K562 (cell line): ENCODE measurements at regions not wholly inside any gene's neighbourhood (a gene's known extent, or its start where the extent isn't known, plus 50 kb on each side); places are given as distances from the start of the nearest gene placed in this dataset.

ENCODE experiments used
- ATAC-seq: fragments of 200-7000 bp; cut with Tn5 transposase; 3 replicates; pipeline ENCODE4 v1.9.1; 2020; ENCODE audit warnings: moderate library complexity
- BruUV-seq: library from RNA; stranded (reverse); fragments of 400-500 nt; replicated peaks from 2 replicates; lab custom pipeline; 2021; lab: Mats Ljungman, UMichigan
- CTCF ChIA-PET: fragments of 300-600 bp; formaldehyde crosslinking; extraction: SDS; loops from one replicate; lab custom pipeline; 2021; ENCODE audit warnings: low intra/inter-chr PET ratio; lab: Yijun Ruan, JAX
- POLR2A ChIA-PET: fragments of 300-600, 350-650 bp; sonication (Branson Sonifier 250); formaldehyde crosslinking; extraction: SDS; loops from one replicate; lab custom pipeline; 2021; ENCODE audit warnings: antibody characterized with exemption, inconsistent platforms; lab: Yijun Ruan, JAX
- DNase-seq, 4 experiments: peaks; one replicate each; pipeline versions ENCODE4 v3.0.0 to v3.0.0-alpha.2; 2011 to 2018; ENCODE audit warnings: low spot score in 3 of 4, mixed read lengths in 3 of 4; ENCODE audit errors: extremely low read depth in 1 of 4
- FAIRE-seq: peaks from 2 replicates; lab custom pipeline; 2011; peaks lifted over from hg19 to GRCh38; lab: Jason Lieb, UNC
- H2AFZ ChIP-seq: 2 replicates; pipeline ENCODE4 v1.6.0; 2011; ENCODE audit warnings: low read depth, low read length, control low read depth, inconsistent platforms
- H3K27ac ChIP-seq: fragments of 200-600 bp; 3 replicates; pipeline ENCODE4 v1.8.0; 2011; ENCODE audit warnings: low read depth, mild to moderate bottlenecking, control low read depth, inconsistent platforms, low read length, moderate library complexity, mixed read lengths; ENCODE audit errors: extremely low read depth
- H3K27me3 ChIP-seq, 2 experiments: fragments of 300-600 bp in 1 of 2; 2 replicates in 1 of 2; 3 replicates in 1 of 2; pipeline versions ENCODE4 v1.6.0 to v1.8.0; 2011; ENCODE audit warnings: inconsistent platforms in 2 of 2, low read length in 2 of 2, mild to moderate bottlenecking in 1 of 2, mixed read lengths in 1 of 2, moderate library complexity in 1 of 2; ENCODE audit not compliant: control insufficient read depth in 2 of 2, insufficient read depth in 2 of 2
- H3K36me3 ChIP-seq: fragments of 300-600 bp; 3 replicates; pipeline ENCODE4 v1.8.0; 2011; ENCODE audit warnings: mild to moderate bottlenecking, low read length, inconsistent platforms; ENCODE audit not compliant: control insufficient read depth, insufficient read depth
- H3K4me1 ChIP-seq, 2 experiments: fragments of 200-600 bp in 1 of 2; replicated peaks in 1 of 2; 2 replicates in 1 of 2; 3 replicates in 1 of 2; pipeline versions ENCODE4 v1.5.1 to v1.8.0; 2011; ENCODE audit warnings: inconsistent platforms in 2 of 2, low read length in 2 of 2, mild to moderate bottlenecking in 1 of 2, mixed read lengths in 1 of 2, moderate library complexity in 1 of 2; ENCODE audit not compliant: control insufficient read depth in 2 of 2, insufficient read depth in 2 of 2
- H3K4me2 ChIP-seq: 2 replicates; pipeline ENCODE4 v1.6.1; 2011; ENCODE audit warnings: low read length, control low read depth, inconsistent platforms, mixed read lengths; ENCODE audit not compliant: insufficient read depth
- H3K4me3 ChIP-seq: fragments of 200-600 bp; sonication (generic), shearing (Covaris generic); 2 replicates; pipeline ENCODE4 v1.5.1; 2016; ENCODE audit warnings: control low read depth, inconsistent platforms
- H3K79me2 ChIP-seq: fragments of 200-600 bp; 3 replicates; pipeline ENCODE4 v1.8.0; 2011; ENCODE audit warnings: low read length, inconsistent platforms; ENCODE audit not compliant: control insufficient read depth, insufficient read depth
- H3K9ac ChIP-seq, 2 experiments: 2 replicates each; pipeline versions ENCODE4 v1.6.0 to v1.6.1; 2011; ENCODE audit warnings: low read depth in 2 of 2, low read length in 2 of 2, control low read depth in 1 of 2, inconsistent platforms in 1 of 2, mild to moderate bottlenecking in 1 of 2, mixed read lengths in 1 of 2; ENCODE audit not compliant: insufficient read depth in 1 of 2
- H3K9me1 ChIP-seq: one replicate; pipeline ENCODE4 v1.6.0; 2011; ENCODE audit warnings: inconsistent platforms, mild to moderate bottlenecking, low read length, moderate library complexity; ENCODE audit not compliant: control insufficient read depth, insufficient read depth
- H3K9me3 ChIP-seq: replicated peaks from 2 replicates; pipeline ENCODE4 v1.5.1; 2011; ENCODE audit warnings: low read depth, low read length, inconsistent platforms; ENCODE audit not compliant: control insufficient read depth, insufficient read depth
- H4K20me1 ChIP-seq: replicated peaks from 2 replicates; pipeline ENCODE4 v1.6.1; 2011; ENCODE audit warnings: low read length, inconsistent platforms, mixed read lengths; ENCODE audit not compliant: control insufficient read depth, insufficient read depth
- CAMTA2 ChIP-seq: fragments of 250-450 bp; sonication (Bioruptor Pico); conservative IDR thresholded peaks from 2 replicates; pipeline ENCODE4 v1.5.1; 2022
- CREM ChIP-seq: IDR thresholded peaks from 2 replicates; pipeline ENCODE4 v1.6.1; 2014; ENCODE audit warnings: antibody characterized with exemption, low read depth
- GATAD2A ChIP-seq: fragments of 450-650 bp; IDR thresholded peaks from 2 replicates; pipeline ENCODE4 v1.6.1; 2017
- MAX ChIP-seq: sonication (generic); formaldehyde crosslinking; IDR thresholded peaks from 2 replicates; pipeline ENCODE4 v1.9.0; 2022; ENCODE audit warnings: mild to moderate bottlenecking, missing genetic modification reagents
- MCM7 ChIP-seq, 2 experiments: fragments of 450-650 bp; IDR thresholded peaks; 2 replicates each; pipeline ENCODE4 v1.6.1; 2016 to 2018
- MTA3 ChIP-seq: fragments of 450-650 bp; formaldehyde crosslinking; IDR thresholded peaks from 2 replicates; pipeline ENCODE4 v1.6.1; 2017; ENCODE audit warnings: mild to moderate bottlenecking, borderline replicate concordance
- NCOA1 ChIP-seq: fragments of 450-650 bp; IDR thresholded peaks from 2 replicates; pipeline ENCODE4 v1.6.1; 2016; ENCODE audit warnings: low read depth
- NFATC3 ChIP-seq: fragments of 450-650 bp; IDR thresholded peaks from 2 replicates; pipeline ENCODE4 v1.6.1; 2017; ENCODE audit warnings: mild to moderate bottlenecking
- RAD51 ChIP-seq: fragments of 450-650 bp; IDR thresholded peaks from 2 replicates; pipeline ENCODE4 v1.7.1; 2016; ENCODE audit warnings: low read depth, mild to moderate bottlenecking, borderline replicate concordance
- SIN3B ChIP-seq: fragments of 450-650 bp; IDR thresholded peaks from 2 replicates; pipeline ENCODE4 v1.6.1; 2017; ENCODE audit warnings: low read depth, mild to moderate bottlenecking, moderate library complexity
- SMARCC2 ChIP-seq: fragments of 450-650 bp; IDR thresholded peaks from 2 replicates; pipeline ENCODE4 v1.6.1; 2017; ENCODE audit warnings: antibody characterized with exemption, moderate library complexity, mild to moderate bottlenecking, low read depth
- XRCC4 ChIP-seq: IDR thresholded peaks from one replicate; pipeline ENCODE4 v1.6.1; 2011; ENCODE audit not compliant: insufficient read depth, insufficient read length; ENCODE audit errors: extremely low read depth
- XRCC5 ChIP-seq: fragments of 200-400 bp; formaldehyde crosslinking; IDR thresholded peaks from 2 replicates; pipeline ENCODE4 v1.6.1; 2017; ENCODE audit warnings: low read depth, mild to moderate bottlenecking, low read length
- ZNF395 ChIP-seq: fragments of 200-800 bp; sonication (Bioruptor generic); IDR thresholded peaks from 2 replicates; pipeline ENCODE4 v1.6.1; 2017; ENCODE audit warnings: missing genetic modification characterization, missing compliant biosample characterization
- ZNF398 ChIP-seq: fragments of 250-450 bp; sonication (Bioruptor Pico); IDR thresholded peaks from 2 replicates; pipeline ENCODE4 v1.8.0; 2021; ENCODE audit warnings: moderate library complexity, mild to moderate bottlenecking, inconsistent platforms
- WGBS: fragments of 100-300 bp; shearing (Covaris generic); methylation state at CpG from one replicate; pipeline ENCODE4 v1.1.6; 2016; ENCODE audit warnings: low coverage, mixed read lengths; ENCODE audit not compliant: insufficient coverage; ENCODE audit errors: missing lambda C conversion rate; 5-methylcytosine and 5-hydroxymethylcytosine counted together
- in situ Hi-C: fragments of 300-500 bp; cut with MboI; formaldehyde crosslinking; loops from 4 replicates; pipeline ENCODE4 v1.15.0; 2018; ENCODE audit warnings: inconsistent platforms, mixed read lengths
- intact Hi-C: fragments of 100-400 bp; cut with micrococcal nuclease; formaldehyde crosslinking; loops from 2 replicates; pipeline ENCODE4 v1.14.2; 2022

GRCh38 chr2:19457809-19458208, 99.4 kb upstream of the OSR1 start:
- no peak for ATAC-seq
- intact Hi-C loops (no loop called here), in situ Hi-C loops (no loop called here)
- H3K4me2 ChIP-seq = no peak overlapping the region
- TF ChIP-seq MAX (CRISPR knock-in tag) = no peak
- no peak for TF ChIP-seq XRCC4
- H3K9me1 ChIP-seq = no peaks in the 10 kb centered on the region
- H4K20me1 ChIP-seq = no peaks in the 10 kb centered on the region
- no peaks in the 10 kb centered on the region for H3K4me1 ChIP-seq
- H3K27me3 ChIP-seq = no peaks in the 10 kb centered on the region
- no peaks in the 10 kb centered on the region for H3K9me3 ChIP-seq
- BruUV-seq = no TSS peak
- no peak overlapping the region for H3K9ac ChIP-seq
- H3K36me3 ChIP-seq = no peaks in the 10 kb centered on the region
- ChIA-PET POLR2A (interaction anchor here (0.6 kb wide), 1 partner anchor 42 kb away, joined by 3 read pairs; no protein-coding TSS in a partner anchor), CTCF (no interaction called here)
- FAIRE-seq = no peak
- DNase-seq = no peak
- no peak overlapping the region for H3K27ac ChIP-seq
- no peak overlapping the region for H3K4me3 ChIP-seq
- no peaks in the 10 kb centered on the region for H3K79me2 ChIP-seq
- H2AFZ ChIP-seq = no peak overlapping the region

GRCh38 chr2:19456705-19457309, 98.4 kb upstream of the OSR1 start:
- no peaks in the 10 kb centered on the region for H3K9me3 ChIP-seq
- no peak overlapping the region for H3K9ac ChIP-seq
- ChIA-PET CTCF (no interaction called here), POLR2A (no interaction called here)
- no peaks in the 10 kb centered on the region for H3K27me3 ChIP-seq
- H3K4me3 ChIP-seq = no peak overlapping the region
- TF ChIP-seq GATAD2A (no peak), SIN3B (no peak), MCM7 (IDR thresholded peaks at IDR 0.05) (no peak), NFATC3 (no peak), RAD51 (no peak), NCOA1 (no peak), XRCC5 (no peak), ZNF395 (no peak), ZNF398 (CRISPR knock-in tag) (no peak), MTA3 (no peak), CAMTA2 (CRISPR knock-in tag) (no peak), SMARCC2 (no peak), CREM (no peak)
- no peaks in the 10 kb centered on the region for H3K9me1 ChIP-seq
- ATAC-seq (no peak), FAIRE-seq (no peak), DNase-seq (no peak)
- in situ Hi-C loops (no loop called here), intact Hi-C loops (no loop called here)
- BruUV-seq = no TSS peak
- H3K4me1 ChIP-seq = no peaks in the 10 kb centered on the region
- no peaks in the 10 kb centered on the region for H3K79me2 ChIP-seq
- no peak overlapping the region for H2AFZ ChIP-seq
- H3K4me2 ChIP-seq = no peak overlapping the region
- 0% methylated on average over 1 of the region's 1 CpG for WGBS
- no peaks in the 10 kb centered on the region for H4K20me1 ChIP-seq
- no peaks in the 10 kb centered on the region for H3K36me3 ChIP-seq
- no peak overlapping the region for H3K27ac ChIP-seq
